ENCODE measurements at regions not wholly inside any gene's neighbourhood (a gene's known extent, or its start where the extent isn't known, plus 50 kb on each side); places are given as distances from the start of the nearest gene placed in this dataset.

GRCh38 chr11:29484548-29484947, 532.3 kb downstream of the KCNA4 start:
- no peak overlapping the region for H3K4me3 ChIP-seq (ENCODE audit: low read length)
- TF ChIP-seq CTCF (conservative IDR thresholded peaks at IDR 0.05; ENCODE audit: low read depth, low read length) = no peak
- DNase-seq (ENCODE audit: low read depth) = no peak

GRCh38 chr11:29483831-29484230, 533.0 kb downstream of the KCNA4 start:
- no peak overlapping the region for H3K4me3 ChIP-seq (ENCODE audit: low read length)
- TF ChIP-seq CTCF (conservative IDR thresholded peaks at IDR 0.05; ENCODE audit: low read depth, low read length) = no peak
- DNase-seq (ENCODE audit: low read depth) = no peak

GRCh38 chr11:29482510-29482909, 534.3 kb downstream of the KCNA4 start:
- no peak for DNase-seq (ENCODE audit: low read depth)
- no peak overlapping the region for H3K4me3 ChIP-seq (ENCODE audit: low read length)
- no peak for TF ChIP-seq CTCF (conservative IDR thresholded peaks at IDR 0.05; ENCODE audit: low read depth, low read length)

- DNase-seq (ENCODE audit: low read depth) = no peak
- no peak overlapping the region for H3K4me3 ChIP-seq (ENCODE audit: low read length)
- no peak for TF ChIP-seq CTCF (conservative IDR thresholded peaks at IDR 0.05; ENCODE audit: low read depth, low read length)
Observed at GRCh38 chr11:29481738-29482137, 535.1 kb downstream of the KCNA4 start.

GRCh38 chr11:29480981-29481380, 535.8 kb downstream of the KCNA4 start:
- no peak for DNase-seq (ENCODE audit: low read depth)
- no peak for TF ChIP-seq CTCF (conservative IDR thresholded peaks at IDR 0.05; ENCODE audit: low read depth, low read length)
- no peak overlapping the region for H3K4me3 ChIP-seq (ENCODE audit: low read length)

GRCh38 chr11:29458252-29458651, 558.6 kb downstream of the KCNA4 start:
- TF ChIP-seq CTCF (conservative IDR thresholded peaks at IDR 0.05; ENCODE audit: low read depth, low read length) = no peak
- no peak overlapping the region for H3K4me3 ChIP-seq (ENCODE audit: low read length)
- DNase-seq (ENCODE audit: low read depth) = no peak

GRCh38 chr11:29452146-29452545, 564.7 kb downstream of the KCNA4 start:
- DNase-seq (ENCODE audit: low read depth) = no peak
- H3K4me3 ChIP-seq (ENCODE audit: low read length) = no peak overlapping the region
- TF ChIP-seq CTCF (conservative IDR thresholded peaks at IDR 0.05; ENCODE audit: low read depth, low read length) = no peak
